GM19455 (cell line): ENCODE measurements at regions not wholly inside any gene's neighbourhood (a gene's known extent, or its start where the extent isn't known, plus 50 kb on each side); places are given as distances from the start of the nearest gene placed in this dataset.

Experiments
- ATAC-seq: cut with Tn5 transposase; IDR thresholded peaks from one replicate; pipeline ENCODE4 v1.9.1; 2021; ENCODE audit not compliant: unreplicated experiment

DNA sequence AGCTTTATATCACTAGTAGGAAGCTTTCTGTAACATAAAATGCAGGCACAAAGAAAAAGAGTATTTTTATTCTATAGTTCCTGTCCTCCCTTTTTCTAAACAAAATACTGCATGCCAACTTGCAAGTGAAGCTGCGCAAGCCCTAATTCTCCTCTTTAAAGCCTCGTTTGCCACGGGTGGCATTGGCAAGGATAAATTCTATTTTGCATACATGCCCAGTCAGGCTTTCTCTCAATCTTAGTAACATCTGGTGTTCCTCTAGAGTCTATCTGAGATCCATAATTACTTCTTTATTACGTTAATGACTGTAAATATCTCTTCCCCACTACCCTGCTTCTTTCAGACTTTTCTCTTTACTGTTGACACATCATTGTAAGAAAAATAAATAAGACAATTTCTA is 97.1 kb upstream of the DAAM1 start:
- ATAC-seq: no peak

DNA sequence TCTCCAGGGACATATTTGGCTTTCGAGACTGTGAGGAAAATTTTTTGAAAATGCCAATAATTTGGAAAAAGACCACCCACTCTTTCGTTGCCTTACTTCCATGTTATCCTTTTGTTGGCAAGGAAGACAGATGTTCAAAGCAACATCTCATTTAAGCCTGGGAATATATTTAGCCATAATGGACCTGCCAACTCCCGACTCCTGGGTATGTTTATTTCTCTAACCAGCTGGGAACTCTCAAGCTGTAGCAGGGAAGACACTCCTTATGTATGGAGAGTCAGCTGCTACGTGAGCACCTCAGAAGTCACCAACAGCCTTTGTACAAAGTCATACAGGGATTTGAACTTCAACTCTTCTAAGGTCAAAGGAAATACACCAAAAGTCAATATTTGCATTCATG is 96.5 kb upstream of the DAAM1 start:
- no peak for ATAC-seq

DNA sequence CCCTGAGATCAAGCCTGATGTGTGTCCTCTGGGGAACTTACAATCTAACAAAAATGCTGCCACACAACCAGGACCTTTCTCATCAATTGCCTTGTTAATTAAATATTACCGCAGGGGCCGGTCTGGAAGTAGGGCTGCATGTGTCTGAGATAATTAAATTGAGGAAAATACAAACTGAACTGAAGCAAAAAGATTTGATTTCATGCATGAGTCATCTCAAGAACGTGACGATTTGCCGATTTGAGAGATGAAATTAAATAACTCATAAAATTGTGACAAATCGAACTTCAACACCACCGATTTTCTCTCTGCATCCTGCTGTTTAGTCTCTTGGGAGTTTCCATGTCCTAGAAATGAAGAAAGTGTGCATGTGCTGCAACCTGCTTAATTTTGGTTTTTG is 94.6 kb upstream of the DAAM1 start:
- ATAC-seq: no peak

DNA sequence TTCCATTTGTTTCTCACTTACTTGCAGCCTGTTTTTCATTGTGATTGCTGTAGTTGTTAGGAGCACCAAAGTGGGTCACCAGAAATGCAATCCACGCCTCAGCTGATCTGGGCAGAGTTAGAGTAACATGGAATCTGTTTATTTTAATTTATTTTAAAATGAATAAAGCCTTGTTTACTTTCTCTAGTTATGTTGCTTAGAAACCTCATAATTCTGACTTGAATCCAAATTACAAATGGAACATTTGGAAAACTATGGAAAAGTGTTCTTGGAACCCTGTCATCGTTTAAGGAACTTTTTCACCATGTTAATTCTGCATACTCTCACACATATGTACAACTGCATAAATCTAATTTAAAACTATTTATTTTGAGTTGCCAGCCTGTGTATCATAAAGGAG is 92.2 kb upstream of the DAAM1 start:
- ATAC-seq: no peak

DNA sequence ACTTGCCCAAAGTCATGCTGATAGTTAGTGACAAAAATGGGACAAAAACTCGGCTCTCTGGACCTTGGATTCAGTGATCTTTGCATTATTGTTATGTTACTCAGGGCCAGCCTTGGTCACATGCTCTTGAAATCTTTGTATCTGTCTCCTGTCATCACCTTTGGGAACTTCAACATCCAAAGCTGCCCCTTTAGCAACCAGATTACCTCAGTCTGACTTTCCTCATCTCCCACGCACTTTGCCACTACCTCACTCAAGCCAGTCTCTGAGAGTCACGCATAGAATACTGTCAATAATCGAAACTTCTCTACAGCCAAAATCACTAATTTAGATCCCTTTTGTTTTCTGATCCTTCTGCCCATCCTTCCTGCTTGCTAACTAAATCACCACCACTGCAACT is 90.8 kb upstream of the DAAM1 start:
- ATAC-seq: no peak

DNA sequence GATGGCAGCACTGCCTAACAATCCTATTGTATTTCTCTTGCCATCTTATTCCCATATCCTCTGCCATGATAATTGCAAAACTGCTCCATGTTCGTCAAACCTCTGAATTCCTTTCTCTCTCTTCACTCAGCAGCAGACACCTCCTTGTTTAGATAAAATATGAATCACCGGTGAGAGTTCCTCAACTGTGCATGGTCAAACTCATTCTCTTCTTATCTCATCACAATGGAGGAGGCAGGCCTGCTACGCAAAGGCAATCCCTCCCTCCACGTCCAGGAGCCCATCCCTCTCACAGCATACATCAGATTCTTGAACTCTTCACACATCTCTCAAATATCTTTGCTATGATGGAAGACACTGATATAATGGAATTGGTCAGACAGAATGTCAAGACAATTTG is 90.1 kb upstream of the DAAM1 start:
- ATAC-seq: no peak

DNA sequence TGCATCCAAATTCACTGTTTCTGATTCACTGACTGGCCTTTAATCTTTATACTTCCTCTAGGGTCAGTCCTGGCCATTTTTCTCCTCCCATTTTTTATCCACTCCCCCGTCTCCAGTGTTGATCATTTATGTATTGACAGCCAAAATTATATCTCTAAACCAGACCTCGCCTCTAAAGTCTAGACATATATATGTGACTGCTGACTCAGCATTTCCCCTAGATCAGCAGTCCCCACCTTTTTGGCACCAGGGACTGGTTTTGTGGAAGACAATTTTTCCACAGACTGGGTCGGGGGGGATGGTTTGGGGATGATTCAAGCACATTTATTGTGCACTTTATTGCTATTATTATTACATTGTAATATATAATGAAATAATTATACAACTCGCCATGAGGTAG is 88.3 kb upstream of the DAAM1 start:
- ATAC-seq: no peak

DNA sequence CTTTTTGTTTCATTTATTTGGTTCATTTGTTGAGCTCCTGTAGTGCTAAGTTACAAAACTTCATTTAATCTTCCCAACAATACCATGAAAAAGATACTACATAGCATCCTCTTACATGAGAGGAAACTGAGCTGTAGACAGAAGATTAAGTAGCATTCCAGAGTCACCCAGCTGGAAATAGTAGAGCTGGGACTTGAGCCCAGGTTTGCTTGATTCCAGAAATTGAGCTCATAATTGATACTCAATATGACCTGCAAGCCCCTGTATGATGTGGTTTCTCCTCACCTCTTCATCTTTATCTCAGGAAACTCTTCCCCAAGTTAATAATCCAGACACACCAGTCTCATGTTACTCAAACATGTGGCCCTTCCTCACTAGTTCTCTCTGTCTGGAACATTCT is 87.0 kb upstream of the DAAM1 start:
- no peak for ATAC-seq

DNA sequence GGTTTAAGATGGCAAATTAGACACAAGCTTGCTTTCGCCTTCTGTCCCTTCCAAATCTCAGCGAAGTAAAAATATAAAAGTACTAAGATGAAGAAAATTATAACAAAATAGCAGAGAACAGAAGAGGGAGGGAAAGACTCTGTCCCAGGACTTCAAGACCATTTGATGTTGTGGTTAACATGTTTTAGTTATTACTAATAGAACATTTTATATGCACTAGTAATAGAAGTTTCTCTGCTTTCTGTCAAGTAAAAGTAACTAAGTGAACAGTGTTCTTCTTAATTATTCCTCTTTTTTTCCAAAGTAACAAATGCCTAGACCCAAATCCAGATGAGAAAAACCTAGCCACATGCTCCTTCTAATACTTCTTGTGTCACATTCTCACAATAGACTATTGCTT is 85.1 kb upstream of the DAAM1 start:
- ATAC-seq: no peak

DNA sequence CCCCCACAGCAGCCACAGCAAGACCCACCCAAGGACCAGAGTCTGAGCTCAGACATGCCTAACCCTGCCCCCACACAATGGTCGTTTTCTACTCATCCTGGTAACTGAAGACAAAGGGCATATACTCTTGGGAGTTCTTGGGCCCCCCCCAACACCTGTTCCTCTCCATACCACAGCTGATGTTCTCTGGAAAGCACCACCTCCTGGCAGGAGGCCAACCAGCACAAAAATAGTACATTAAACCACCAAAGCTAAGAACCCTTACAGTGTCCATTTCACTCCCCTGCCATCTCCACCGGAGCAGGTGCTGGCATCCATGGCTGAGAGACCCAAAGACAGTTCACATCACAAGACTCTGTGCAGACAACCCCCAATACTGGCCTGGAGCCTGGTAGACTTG is 80.6 kb upstream of the DAAM1 start:
- no peak for ATAC-seq

DNA sequence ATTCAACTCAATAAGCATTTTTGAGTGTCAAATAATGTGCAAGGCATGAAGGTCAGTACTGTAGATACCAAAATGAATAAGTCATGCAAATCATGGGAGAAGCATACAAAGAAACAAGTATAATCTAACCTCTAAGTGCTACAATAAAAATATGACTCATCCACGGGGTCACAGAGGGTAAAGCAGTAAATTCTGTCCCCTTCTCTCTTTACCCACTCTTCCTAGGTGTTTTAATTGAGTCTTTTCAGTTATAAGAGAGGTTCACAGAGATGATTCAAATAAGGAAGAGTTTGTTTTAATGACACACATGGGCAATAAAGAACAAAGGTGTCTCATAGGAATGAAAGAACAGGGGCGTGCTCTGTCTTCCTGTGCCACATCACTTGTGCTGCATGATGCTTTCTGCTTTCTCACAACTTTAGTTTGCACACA is 71.5 kb upstream of the DAAM1 start:
- ATAC-seq: no peak

DNA sequence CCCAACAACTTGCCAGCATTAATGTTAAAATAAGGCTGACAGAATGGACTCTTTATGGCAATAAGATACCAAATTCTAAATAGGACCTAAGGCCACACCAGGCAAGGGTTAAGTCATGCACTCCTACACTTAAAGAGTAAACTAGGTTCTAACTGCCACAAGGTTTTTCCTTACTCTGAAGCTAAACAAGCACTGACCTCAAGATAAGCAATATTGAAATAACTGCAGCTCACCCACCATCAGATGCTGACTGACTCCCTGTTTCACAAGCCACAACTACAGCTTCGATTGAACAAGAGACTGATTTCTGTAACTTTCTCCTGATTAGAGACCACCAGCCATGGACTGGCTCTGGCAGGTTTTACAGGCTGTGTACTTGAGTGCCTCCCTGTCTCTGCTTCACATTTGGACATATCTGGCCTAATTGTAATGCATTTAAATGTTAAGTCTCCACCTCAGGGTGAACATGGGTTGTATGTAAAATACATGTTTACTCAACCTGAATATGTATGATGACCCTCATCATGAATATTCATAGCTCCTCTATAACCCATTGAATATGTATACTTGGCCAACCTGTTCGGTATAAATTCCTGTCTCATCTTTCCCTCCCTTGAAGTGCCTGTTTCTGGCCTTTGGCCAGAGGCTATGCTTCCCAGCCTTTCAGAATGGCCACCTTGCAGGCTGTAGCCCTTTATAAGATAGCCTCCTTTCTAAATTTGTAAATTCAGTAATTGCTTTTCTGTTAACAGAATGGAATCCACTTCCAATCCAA is 70.5 kb upstream of the DAAM1 start:
- no peak for ATAC-seq

DNA sequence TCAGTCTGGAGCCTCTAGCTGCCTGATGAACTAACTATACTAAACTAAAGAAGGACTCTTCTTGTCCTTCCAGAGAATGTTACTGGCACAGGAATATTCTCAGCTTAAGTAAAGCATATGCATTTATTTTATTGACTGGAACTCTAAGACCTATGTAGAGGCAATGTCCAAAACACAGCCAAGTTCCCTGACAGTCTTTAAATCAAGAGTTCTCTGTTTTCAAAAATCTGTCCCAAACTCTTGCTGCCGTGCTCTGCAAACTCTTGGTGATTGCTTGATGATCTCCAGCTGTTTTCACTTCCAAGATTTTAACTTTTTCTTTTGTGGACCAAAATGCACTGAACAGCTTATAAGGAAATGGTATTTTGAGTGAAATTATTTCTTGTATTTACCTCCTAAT is 67.5 kb upstream of the DAAM1 start:
- ATAC-seq: no peak

DNA sequence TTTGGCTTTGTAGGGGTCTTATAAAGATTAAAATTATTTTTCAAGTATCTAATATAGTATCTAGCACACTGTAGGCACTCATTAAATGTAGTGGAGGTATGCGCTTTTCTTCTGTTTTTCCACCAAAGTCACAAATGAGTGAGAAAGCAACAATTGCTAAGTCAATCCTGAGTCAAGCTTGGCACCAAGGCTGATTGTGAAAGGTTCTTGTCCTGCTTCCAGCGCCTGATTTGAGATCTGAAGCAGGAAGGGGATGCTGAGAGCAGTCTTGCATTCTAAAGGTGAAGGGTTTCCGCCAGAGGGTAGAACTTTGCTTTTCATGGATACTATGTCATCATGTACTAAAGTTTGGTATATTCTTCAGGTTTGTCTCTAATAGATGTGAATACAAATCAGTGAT is 64.9 kb upstream of the DAAM1 start:
- no peak for ATAC-seq

DNA sequence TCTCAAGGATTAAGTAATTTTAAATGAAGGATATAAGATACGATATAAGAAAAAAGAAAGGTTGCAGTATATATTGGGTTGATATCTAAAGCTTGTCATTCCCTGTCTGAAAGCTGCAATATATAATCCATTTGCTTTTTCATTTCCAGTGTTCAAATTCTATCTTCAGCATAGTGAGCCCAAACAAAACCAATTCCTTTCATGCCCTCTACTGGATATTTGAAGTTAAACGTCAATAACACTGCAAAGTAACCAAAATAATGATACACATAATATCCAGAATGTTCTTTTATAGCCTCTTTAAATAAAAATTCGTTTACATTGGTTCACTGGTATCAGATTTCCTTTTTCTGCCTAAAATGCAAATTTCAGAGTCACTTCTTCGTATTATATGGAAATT is 64.5 kb upstream of the DAAM1 start:
- ATAC-seq: no peak

DNA sequence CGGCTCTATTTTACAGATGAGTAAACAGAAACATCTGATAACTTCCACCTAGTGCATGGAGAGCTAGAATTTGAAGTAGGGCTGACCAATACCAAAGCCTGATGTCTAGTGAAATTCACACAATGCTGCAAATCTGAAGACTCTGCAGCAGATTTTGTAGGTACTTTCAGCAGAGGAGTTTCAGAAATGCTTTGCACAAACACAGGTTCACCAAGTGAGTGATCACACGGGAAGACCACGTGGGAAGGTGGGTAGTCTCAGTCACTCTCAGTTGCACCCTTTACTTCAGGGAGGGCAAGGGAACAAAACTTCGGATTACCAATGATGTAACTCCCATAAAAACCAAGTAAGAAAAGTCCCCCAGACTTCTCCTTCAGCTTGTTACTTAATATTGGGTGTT is 63.3 kb upstream of the DAAM1 start:
- no peak for ATAC-seq

DNA sequence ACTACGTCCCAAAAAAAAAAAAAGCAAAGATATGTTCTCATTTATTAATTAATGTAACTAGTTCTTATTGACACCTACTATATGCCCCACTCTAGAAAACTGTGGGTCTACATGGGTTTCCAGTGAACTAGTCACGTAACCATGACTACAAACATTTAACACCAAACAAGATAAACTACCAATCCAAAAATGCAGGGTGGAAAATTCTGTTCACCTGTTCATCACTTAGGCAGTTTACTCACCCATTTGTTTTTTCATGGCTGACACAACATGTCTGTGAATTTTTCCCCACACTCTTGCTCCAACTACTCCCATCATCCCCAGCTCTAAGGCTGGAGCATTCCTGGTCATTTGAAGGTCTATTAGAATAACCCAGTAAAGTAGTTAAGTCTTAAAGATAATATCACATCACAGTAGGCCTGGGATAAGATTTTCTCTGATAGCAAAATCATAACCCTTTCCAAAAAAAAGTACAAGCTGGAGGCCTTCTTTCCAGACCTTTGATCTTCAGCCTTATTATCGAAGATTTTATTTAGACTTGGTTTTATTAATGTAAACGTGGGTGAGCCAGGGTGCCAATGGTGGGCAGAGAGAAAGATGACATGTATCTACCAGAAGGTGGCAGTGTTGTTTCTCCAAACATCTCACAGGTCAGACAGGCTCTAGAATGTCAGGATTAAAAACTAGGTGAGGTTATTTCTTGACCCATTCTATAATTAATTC is 61.6 kb upstream of the DAAM1 start:
- ATAC-seq: peak; percentile 86

DNA sequence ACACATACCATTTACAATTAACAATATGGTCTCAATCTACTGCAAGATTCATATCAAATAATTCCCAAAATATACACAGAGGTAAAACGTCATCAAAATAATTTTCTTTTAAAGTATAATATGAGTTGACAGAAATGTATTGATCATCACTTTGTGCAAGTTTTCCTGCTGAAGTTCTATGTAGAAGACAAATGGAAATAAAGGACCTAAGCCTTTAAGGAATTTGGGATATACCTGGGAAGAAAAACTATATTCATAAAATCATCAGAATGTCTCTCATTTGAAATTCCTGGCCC is 61.1 kb upstream of the DAAM1 start:
- ATAC-seq: no peak

DNA sequence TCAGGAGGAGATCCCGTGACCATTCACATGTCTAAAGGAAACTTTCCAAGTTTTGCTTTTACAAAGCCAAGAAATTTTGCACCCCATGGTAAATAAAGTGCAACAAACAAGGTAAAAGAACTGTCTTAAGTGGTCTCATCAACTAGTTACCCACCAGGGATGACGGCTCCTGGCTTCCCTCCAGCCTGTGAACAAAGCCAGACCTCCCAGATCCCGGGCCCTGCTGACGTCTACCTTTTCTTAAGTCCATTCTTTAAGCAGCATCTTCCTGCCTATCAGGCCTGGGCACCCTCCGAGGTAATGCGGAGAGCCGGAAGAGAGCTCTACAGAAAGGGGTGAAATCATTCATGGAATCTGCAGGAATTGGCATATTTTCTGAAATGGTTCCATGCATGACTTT is 58.0 kb upstream of the DAAM1 start:
- no peak for ATAC-seq

DNA sequence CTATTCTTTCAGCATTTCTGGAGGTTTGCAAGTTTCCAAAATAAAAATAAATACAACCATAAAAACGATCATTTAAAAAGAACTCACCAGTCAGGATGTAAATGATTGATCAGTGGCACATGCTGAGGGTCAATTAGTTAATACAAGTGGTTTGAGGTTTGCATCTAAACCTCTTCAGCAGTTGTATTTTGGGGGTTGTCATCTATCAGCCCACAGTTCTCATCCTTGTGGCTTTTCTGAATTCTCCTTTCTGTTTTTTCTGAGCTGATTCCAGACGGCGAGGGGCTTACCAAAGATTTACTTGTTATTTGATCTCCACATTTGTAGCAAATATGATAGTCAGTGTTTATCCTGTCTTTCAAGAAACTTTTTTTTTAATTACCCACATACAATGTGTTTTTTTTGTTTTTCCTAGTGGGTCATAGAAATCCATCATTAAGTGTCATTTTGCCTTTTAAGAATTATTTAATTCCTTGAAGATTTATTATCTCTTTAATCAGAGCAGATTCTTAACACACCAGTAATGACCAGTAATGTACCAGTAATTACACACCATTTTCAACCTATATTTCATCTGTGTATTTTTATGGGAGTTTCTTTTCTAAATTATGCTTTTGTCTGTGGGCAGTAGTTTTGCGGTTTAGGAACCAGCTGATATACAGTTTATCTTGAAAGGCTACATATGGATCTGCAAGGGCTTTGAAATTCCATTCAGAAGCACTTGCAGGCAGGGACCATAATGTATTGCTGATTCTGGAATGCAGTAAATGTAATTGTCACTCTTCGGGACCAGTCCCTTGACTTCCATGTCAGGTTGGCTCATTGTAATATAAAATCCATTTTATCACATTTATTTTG is 56.3 kb upstream of the DAAM1 start:
- ATAC-seq: no peak

DNA sequence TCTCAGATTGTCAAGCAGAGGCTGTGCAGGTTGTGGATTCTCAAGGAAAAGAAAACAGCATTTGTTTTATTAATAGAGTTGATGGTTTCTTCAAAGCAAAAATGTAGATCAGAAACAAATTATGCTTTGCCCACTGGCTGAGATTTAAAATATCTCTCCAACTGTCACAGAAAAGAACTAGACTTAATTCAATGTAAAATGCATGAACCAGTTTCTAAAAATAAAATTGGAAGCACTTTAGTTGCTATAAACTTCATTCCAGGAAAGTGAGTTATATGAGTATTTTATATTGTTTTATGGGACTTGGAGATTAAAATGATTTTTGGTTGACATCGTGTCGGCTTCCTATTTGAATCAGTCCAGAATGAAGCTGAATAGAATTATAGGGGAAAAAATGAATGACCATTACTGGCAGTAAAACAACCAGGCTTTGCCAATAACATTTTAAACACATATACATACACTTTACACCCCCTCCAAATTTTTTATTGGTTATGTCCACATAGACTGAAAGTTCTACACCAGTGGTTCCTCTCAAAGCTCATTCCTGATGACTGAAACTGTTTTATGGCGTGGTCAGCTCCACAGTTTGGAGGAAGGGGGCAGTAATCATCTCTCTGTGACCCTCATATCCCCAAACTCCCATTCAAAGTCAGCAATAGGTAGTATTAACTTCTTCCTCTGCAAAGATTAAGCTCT is 55.5 kb upstream of the DAAM1 start:
- ATAC-seq: no peak
